Stimulated activated CD4-positive, alpha-beta T cell treated with anti-CD3 and anti-CD28 coated beads, Interleukin-2, amount 100 ng/mL, for 24 hours (primary cell): ENCODE measurements at regions not wholly inside any gene's neighbourhood (a gene's known extent, or its start where the extent isn't known, plus 50 kb on each side); places are given as distances from the start of the nearest gene placed in this dataset.
"Not testable (repeated sequence)": the region's sequence is repeated elsewhere in the genome, so short reads cannot be mapped to it uniquely, and the experiment has no call there.

ENCODE experiments used
- DNase-seq, 2 donors: peaks; one replicate each; pipeline ENCODE4 v3.0.0-alpha.2; 2020

GRCh38 chr2:192971981-192972380 is 777.2 kb upstream of the TMEFF2 start:
- DNase-seq = no peak

- DNase-seq = no peak
Observed at GRCh38 chr2:192969055-192969454, 774.3 kb upstream of the TMEFF2 start.

DNA sequence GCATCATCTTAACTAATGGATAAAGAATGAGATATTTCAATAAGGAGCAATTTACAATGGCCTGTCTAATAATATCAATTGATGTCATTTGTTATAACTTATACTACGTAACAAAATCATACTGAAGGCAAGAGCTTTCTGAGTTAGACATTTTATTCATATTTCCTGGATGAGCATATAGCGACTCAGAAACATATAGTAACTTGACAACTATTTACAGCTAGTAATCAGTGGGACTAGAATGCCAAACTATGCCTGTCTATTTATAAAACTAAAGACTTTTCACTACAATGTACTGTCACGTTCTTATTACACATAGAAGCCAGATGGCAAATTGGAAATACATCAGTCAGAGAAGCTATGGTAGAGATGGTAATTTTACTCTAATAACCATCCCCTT is 766.2 kb upstream of the TMEFF2 start:
- DNase-seq = no peak

DNA sequence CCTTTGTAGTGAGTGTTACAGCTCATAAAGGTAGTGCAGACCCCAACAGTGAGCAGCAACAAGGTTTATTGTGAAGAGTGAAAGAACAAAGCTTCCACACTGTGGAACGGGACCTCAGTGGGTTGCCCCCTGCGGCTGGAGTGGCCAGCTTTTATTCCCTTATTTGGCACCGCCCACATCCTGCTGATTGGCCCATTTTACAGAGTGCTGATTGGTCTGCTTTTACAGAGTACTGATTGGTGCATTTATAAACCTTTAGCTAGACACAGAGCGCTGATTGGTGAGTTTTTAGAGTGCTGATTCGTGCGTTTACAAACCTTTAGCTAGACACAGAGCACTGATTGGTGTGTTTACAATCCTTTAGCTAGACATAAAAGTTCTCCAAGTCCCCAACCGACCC is 763.9 kb upstream of the TMEFF2 start:
- DNase-seq = not testable (repeated sequence)

DNA sequence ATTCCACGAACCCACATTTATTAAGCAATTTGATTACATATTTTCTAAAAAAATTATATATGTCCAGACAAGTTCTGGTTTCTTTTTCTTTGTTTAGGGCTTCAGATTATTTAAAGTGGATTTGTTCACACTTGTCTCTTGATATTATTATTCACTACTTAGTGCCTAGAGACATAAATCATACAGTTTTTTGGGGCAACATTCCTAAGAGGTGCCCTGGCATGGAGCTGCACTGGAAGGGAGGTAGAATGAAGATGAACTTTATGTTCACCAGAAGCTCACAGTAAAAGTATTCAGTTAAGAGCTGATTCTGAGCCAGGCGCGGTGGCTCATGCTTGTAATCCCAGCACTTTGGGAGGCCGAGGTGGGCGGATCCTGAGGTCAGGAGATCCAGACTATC is 762.7 kb upstream of the TMEFF2 start:
- DNase-seq = no peak

GRCh38 chr2:192953116-192953515 is 758.4 kb upstream of the TMEFF2 start:
- DNase-seq = no peak

DNA sequence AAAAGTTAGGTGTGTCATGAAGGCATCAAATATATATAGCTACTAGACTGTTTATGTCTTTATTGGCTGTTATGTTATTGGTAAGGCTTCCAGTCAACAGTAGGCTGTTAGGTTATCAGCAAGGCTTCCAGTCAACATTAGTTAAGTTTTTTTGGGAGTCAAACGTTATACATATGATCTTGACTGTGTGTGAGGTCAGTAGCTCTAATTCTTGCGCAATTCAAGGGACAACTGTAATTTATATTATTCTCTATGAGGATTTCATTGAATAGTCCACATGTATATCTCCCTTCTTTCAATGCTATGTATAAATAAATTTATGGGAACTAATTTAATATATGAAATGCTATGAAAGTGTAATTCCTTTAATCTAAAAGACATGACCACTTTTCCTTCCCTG is 757.5 kb upstream of the TMEFF2 start:
- DNase-seq = no peak

- DNase-seq = no peak
Observed at GRCh38 chr2:192948316-192948715, 753.6 kb upstream of the TMEFF2 start.

DNA sequence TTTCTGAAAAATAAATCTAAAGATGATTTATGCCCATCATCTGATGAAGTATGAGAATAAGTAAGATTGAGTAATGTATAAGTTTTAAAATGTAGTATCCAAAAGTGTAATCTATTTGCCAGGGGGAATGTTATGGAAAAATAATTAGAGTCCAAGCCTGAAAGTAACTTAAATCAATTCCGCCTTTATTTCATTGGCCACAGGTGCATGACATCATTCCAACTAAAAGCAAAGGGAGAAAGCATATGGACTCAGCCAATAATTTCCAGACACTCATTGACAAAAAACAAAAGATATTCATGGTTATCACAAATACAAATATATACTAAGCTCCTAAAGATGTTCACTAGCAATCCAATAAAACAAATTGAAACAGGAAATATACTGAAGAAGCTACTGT is 752.6 kb upstream of the TMEFF2 start:
- no peak for DNase-seq

GRCh38 chr2:192940767-192941166 is 746.0 kb upstream of the TMEFF2 start:
- no peak for DNase-seq

DNA sequence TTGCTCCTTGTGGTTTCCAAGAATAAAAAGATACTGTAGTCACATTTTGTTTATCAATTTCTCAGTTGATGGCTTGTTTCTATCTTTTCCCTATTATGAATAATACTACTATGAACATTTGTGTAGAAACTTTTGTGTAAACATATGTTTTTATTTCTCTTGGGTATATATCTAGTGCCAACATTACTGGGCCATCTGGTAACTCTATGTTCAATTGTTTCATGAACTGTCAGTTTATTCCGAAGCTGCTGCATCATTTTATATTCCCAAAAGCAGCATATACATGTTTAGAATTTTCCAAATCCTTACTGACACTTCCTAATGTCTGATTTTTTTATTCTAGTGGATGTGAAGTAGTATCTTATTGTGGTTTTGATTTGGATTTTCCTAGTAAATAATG is 737.6 kb upstream of the TMEFF2 start:
- no peak for DNase-seq

- not testable (repeated sequence) for DNase-seq
Observed at GRCh38 chr2:192921631-192922030, 726.9 kb upstream of the TMEFF2 start.

- DNase-seq = no peak
Observed at GRCh38 chr2:192901446-192901845, 706.7 kb upstream of the TMEFF2 start.

DNA sequence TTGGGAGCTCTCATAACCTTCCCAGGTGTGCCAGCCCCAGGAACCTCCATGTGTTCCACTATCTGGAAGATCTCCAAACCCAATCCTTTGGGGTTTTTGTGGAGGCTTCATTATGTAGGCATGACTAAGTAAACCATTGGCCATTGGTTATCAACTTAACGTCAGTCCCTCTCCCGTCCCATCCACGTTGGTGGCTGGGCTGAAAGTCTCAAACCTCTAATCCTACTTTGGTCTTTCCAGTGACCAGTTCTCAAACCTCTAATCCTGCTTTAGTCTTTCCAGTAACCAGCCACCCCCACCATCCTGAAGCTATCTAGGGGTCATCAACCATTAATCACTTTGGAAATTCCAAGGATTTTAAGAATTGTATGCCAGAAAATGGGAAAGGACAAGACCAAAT is 704.7 kb upstream of the TMEFF2 start:
- DNase-seq = no peak

GRCh38 chr2:192893976-192894375 is 699.2 kb upstream of the TMEFF2 start:
- not testable (repeated sequence) for DNase-seq

DNA sequence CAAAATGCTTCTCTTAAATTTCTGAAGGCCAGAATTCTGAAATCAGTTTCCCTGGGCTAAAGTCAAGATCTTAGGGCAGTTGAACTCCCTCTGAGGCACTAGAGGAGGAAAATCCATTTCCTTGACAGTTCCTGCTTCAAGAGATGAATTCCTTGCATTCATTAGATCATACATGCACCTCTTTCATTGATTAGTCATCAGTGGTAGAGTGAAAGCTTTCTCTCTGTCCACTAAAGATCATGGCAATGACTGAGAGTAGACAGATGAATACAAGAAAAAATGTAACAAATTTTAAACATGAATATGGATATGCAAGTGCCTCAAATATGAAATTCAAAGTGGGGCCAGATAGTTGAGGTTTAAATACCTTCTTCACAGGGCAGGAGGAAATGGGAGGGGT is 693.4 kb upstream of the TMEFF2 start:
- DNase-seq = no peak

- DNase-seq = no peak
Observed at GRCh38 chr2:192887337-192887736, 692.6 kb upstream of the TMEFF2 start.

GRCh38 chr2:192886636-192887035 is 691.9 kb upstream of the TMEFF2 start:
- no peak for DNase-seq

DNA sequence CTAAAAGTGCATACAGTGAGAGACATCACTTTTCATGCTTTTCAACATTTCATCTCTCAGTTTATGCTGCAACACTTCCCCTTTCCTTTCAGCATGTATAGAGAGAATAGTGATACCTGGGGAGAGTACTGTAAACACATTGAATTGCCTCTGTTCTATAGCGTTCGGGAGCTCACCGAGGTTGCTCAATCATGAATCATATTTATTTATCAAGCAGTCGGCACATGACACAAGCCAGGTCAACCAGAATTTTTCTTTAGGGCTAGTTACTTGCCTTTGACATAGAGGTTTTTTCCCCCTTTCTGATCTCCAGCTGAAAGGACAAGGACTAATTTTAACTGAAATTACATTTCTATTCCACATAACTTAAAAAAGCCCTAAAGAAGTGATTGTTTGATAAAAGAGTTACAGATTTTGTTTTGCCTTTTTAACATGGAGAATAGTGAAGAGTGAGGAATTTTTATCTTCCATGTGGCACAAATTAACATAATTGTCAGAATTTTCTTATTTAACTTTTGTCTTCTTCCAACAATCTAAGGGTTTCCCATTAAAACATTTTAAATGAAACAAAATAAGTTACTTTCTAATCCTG is 690.9 kb upstream of the TMEFF2 start:
- no peak for DNase-seq

DNA sequence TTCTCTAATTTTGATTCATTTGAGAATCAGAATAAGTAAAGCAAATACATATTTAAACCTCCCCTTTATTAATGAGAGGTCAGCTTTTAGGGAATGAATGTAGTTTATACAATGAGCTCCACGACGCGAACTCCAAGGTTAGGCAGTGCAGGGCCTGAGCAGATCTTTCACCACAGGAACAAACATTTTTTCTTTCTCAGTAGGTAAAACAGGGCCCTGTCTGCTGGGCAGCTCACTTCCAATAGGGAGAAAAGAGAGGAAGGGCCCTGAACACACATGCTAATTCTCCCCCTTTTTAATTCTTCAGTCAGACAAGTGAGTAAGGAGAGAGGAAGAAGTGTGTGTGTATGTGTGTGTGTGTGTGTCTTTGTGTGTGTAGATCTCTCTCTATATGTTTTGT is 682.4 kb upstream of the TMEFF2 start:
- DNase-seq = no peak

DNA sequence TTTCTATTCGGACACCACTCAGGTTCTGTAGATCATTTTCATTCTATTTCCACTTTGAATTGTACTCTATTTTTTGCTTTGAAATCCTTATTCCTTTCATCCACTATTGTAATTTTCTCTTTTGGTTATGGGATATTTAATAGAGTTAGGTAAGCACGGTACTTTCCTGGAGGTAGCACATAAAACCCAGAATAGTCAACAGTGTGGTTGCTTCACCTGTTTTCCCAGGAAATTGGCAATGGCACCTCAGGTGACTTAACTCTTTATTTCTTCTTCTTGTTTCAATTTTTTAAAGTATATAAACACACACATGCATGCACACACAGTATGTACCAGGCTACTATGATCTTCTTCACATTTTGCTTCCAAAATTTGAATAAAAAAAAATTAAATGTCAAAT is 682.0 kb upstream of the TMEFF2 start:
- DNase-seq = no peak

DNA sequence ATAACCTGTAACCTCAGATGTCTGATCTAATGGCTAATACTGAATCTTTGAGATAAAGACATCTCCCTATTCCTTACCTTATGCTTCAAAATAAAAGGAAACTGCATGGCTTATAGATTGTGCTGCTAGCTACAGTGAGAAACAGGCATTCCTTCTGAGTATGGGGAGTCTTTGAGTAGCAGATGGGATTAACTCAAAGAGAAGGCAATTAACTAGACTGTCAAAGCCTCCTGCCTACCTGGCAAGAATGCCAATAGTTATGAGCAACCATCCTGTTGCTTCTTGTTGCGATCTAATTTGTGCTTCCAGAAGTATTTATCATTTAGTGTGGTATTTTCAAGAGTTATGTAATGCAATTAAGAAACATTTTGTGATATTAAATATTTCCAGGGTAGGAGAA is 660.0 kb upstream of the TMEFF2 start:
- DNase-seq = no peak

DNA sequence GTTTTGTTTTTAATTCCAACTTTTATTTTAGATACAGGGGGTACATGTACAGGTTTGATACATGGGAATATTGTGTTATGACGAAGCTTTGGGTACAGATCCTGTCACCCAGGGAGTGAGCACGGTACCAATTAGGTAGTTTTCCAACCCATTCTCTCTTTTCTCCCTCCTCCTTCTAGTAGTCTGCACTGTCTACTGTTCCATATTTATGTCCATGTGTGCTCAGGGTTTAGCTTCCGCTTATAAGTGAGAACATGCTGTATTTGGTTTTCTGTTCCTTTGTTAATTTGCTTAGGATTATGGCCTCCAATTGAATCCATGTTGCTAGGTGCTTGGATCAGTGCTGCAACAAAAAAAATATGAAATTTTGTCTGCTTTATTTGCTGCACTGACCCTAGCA is 659.3 kb upstream of the TMEFF2 start:
- no peak for DNase-seq

DNA sequence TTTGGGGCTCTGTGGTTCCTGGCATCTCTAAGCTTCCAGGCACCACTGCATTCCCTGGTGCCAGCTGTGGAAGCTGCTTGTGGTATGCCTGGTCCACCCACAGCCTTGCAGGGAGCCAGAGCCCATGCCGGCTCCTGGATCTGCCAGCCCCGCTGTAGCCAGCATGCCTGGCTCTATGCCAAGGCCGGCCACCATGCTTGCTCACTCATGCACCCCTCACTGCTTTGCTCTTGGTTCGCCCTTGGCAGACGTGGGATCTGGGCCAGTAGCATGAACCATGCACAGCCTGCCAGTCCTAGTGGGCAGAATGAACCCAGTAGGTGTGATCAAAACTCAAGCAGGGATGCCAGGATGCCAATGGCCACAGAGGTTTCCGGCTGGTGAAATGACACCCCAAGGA is 634.2 kb upstream of the TMEFF2 start:
- no peak for DNase-seq

GRCh38 chr2:192828175-192828574 is 633.4 kb upstream of the TMEFF2 start:
- DNase-seq = no peak

DNA sequence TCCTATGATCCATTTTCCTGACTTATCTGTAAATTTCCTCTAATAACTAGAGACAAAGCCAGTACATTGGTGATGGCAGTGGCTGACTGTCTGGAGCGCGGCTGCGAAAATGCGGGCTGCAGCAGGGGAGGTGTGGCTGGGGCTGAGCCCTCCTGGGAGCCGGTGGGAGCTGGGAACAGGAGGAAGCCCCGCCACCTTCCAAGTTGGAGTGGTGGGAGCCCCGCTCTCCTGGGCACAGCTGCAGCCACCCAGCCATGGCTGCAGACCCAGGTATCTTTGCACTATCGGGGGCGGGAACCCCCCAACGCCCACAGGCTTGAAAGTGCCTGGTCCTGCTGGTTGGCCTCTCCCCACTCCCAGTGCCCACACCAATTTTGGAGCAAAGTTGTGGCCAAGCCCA is 633.0 kb upstream of the TMEFF2 start:
- no peak for DNase-seq
